Psoas muscle (tissue), 7 donors: ENCODE measurements at regions not wholly inside any gene's neighbourhood (a gene's known extent, or its start where the extent isn't known, plus 50 kb on each side); places are given as distances from the start of the nearest gene placed in this dataset.

Source experiments
- ATAC-seq, 4 donors: fragments of 200-7000 bp; cut with Tn5 transposase; one replicate each; pipeline ENCODE4 v1.9.1; 2020; ENCODE audit warnings: moderate library complexity in 3 of 4, mild to moderate bottlenecking in 2 of 4
- DNase-seq, 2 donors: peaks; one replicate each; pipeline ENCODE4 v3.0.0-alpha.2; 2020
- H3K27ac ChIP-seq: fragments of 200-600 bp; one replicate; pipeline ENCODE4 v1.8.0; 2022
- H3K27me3 ChIP-seq, 3 donors: fragments of 200-600 bp in 1 of 3; one replicate each; pipeline versions ENCODE4 v1.6.1 to v1.8.0; 2013 to 2022; ENCODE audit warnings: low read length in 2 of 3, mild to moderate bottlenecking in 2 of 3, moderate library complexity in 1 of 3; ENCODE audit not compliant: insufficient read depth in 3 of 3
- H3K36me3 ChIP-seq, 2 donors: fragments of 200-600 bp in 1 of 2; one replicate each; pipeline versions ENCODE4 v1.6.1 to v1.8.0; 2013 to 2022; ENCODE audit warnings: low read depth in 1 of 2, mild to moderate bottlenecking in 1 of 2, moderate library complexity in 1 of 2; ENCODE audit not compliant: insufficient read depth in 1 of 2
- H3K4me1 ChIP-seq: fragments of 200-600 bp; one replicate; pipeline ENCODE4 v1.8.0; 2022
- H3K4me3 ChIP-seq: fragments of 200-600 bp; one replicate; pipeline ENCODE4 v1.8.0; 2022; ENCODE audit warnings: mild to moderate bottlenecking
- H3K9me3 ChIP-seq: fragments of 200-600 bp; one replicate; pipeline ENCODE4 v1.8.0; 2022
- WGBS, 3 donors: extraction: QIAGEN DNeasy Blood & Tissue Kit; methylation state at CpG; one replicate each; pipeline versions ENCODE4 v1.1.6 to v1.1.7; 2013; 5-methylcytosine and 5-hydroxymethylcytosine counted together
- intact Hi-C, 2 donors: fragments of 100-400 bp; cut with DNase I; formaldehyde crosslinking; loops; one replicate each; pipeline versions ENCODE4 v1.11.0 to v1.14.2; 2022
- TF ChIP-seq, protein P1 (sequence below): fragments of 200-600 bp; IDR thresholded peaks from one replicate; pipeline ENCODE4 v1.8.0; 2022; ENCODE audit warnings: antibody characterized with exemption
- donor health status: healthy with polysubstance abuse.
- donor health status: DM: no; HTN: no; CAD: no; lungs with moderate emphysema.
- donor health status: Bipolar disorder and iron deficiency.
- donor health status: healthy.
- donor health status: DM: yes; HTN: yes; CAD: no.
- donor health status: DM: no; HTN: no; CAD: no.
- donor health status: DM: yes; HTN: yes; CAD: no.

DNA sequence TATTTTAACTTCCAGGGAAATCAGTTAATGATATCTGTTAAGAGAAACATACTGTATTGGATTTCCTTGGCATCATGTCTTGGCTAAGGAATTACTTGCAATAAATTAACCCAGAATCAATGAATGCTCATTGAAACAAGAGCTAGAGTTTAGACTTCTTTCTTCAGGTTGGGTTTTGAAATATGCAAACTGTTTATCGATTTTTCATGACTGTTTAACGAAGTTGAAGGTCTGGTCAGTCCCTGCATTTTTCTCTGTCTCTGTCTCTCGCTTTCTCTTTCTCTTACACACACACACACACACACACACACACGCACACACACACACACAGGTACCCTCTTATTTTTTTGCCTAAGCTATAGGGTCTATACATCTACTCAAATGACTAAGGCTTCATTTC is 981.0 kb downstream of the SUCLG1 start:
- no peak overlapping the region for H3K4me3 ChIP-seq
- ATAC-seq: no peak

DNA sequence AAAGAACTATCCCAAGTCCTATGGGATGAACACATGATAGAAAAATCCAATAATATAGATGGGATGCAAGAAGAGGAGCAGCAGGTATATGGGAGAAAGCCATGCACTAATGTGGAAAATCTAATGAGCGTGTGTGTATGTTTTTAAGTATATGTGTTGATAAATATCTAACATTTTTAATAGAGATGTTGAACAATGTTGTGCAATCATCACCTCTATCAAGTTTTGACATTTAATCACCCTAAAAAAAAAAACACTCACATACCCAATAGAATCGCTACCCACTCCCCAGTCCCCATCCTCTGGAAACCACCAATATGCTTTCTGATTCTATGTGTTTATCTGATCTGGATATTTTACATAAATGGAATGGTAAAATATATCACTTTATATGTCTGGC is 983.7 kb downstream of the SUCLG1 start:
- no peaks in the 10 kb centered on the region for H3K9me3 ChIP-seq
- 95 to 100% (median 99%) methylated on average over 2 of the region's 2 CpGs for WGBS, 3 donors
- H3K36me3 ChIP-seq: no peaks in the 10 kb centered on the region
- DNase-seq: no peak
- intact Hi-C loops: no loop called here
- TF ChIP-seq, protein P1, sequence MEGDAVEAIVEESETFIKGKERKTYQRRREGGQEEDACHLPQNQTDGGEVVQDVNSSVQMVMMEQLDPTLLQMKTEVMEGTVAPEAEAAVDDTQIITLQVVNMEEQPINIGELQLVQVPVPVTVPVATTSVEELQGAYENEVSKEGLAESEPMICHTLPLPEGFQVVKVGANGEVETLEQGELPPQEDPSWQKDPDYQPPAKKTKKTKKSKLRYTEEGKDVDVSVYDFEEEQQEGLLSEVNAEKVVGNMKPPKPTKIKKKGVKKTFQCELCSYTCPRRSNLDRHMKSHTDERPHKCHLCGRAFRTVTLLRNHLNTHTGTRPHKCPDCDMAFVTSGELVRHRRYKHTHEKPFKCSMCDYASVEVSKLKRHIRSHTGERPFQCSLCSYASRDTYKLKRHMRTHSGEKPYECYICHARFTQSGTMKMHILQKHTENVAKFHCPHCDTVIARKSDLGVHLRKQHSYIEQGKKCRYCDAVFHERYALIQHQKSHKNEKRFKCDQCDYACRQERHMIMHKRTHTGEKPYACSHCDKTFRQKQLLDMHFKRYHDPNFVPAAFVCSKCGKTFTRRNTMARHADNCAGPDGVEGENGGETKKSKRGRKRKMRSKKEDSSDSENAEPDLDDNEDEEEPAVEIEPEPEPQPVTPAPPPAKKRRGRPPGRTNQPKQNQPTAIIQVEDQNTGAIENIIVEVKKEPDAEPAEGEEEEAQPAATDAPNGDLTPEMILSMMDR: no peak
- no peak overlapping the region for H3K27ac ChIP-seq
- no peaks in the 10 kb centered on the region for H3K4me1 ChIP-seq
- ATAC-seq: no peak
- H3K4me3 ChIP-seq: no peak overlapping the region
- no peaks in the 10 kb centered on the region for H3K27me3 ChIP-seq

More for the DNA sequence above, 981.0 kb downstream of the SUCLG1 start:
- intact Hi-C loops: no loop called here
- no peak for DNase-seq
- TF ChIP-seq, protein P1: no peak
- WGBS, 3 donors: 51 to 77% (median 76%) methylated on average over 4 of the region's 4 CpGs
- Histone ChIP-seq H3K9me3 (no peaks in the 10 kb centered on the region), H3K4me1 (no peaks in the 10 kb centered on the region), H3K36me3 (no peaks in the 10 kb centered on the region), H3K27ac (no peak overlapping the region), H3K27me3 (no peaks in the 10 kb centered on the region)

DNA sequence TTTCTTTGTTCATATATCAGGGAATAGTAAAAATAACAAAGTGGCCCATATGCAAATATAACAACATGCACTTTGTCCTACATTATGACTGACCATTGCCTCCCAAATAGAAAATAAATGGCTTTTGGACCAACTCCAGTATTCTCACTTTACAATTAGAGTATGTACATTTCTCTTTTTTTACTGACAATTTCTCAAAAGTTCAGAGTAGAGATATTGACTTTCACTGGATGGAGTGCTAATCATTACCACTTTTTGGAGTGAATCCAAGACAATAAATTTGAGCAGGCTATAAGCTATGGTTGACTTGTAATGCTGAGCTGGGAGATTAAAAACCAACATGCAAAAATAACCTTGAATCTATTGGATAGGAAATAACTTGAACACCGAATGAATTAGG is 987.4 kb downstream of the SUCLG1 start:
- intact Hi-C loops: no loop called here
- no peak for DNase-seq
- no peak for ATAC-seq
- TF ChIP-seq, protein P1: no peak
- Histone ChIP-seq H3K4me3 (no peak overlapping the region), H3K9me3 (no peaks in the 10 kb centered on the region), H3K27ac (no peak overlapping the region), H3K36me3 (no peaks in the 10 kb centered on the region), H3K27me3 (no peaks in the 10 kb centered on the region), H3K4me1 (no peaks in the 10 kb centered on the region)
- 20 to 27% (median 26%) methylated on average over 1 of the region's 1 CpG for WGBS, 3 donors

DNA sequence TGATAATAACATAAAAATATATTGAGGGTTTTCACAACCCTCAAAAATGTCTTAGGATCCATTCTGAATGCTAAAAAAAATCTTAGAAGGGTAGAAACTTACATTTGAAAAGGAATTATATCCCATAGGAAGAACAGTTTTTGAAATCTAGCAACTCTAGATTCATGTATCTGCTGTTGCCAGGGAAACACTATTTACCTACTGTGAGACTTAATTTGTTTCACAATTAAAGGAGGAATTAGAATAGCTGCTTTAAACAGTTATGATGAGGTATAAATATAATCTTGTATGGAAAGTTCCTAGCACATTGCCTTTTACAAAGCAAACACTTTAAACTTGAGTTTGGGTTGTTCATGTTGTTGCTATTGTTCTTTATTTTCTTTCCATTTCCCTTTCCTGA is 988.2 kb downstream of the SUCLG1 start:
- H3K4me1 ChIP-seq: no peaks in the 10 kb centered on the region
- no peaks in the 10 kb centered on the region for H3K9me3 ChIP-seq
- H3K4me3 ChIP-seq: no peak overlapping the region
- H3K36me3 ChIP-seq: no peaks in the 10 kb centered on the region
- no peak for ATAC-seq
- intact Hi-C loops: no loop called here
- TF ChIP-seq, protein P1: no peak
- DNase-seq: no peak
- no peak overlapping the region for H3K27ac ChIP-seq
- H3K27me3 ChIP-seq: no peaks in the 10 kb centered on the region

DNA sequence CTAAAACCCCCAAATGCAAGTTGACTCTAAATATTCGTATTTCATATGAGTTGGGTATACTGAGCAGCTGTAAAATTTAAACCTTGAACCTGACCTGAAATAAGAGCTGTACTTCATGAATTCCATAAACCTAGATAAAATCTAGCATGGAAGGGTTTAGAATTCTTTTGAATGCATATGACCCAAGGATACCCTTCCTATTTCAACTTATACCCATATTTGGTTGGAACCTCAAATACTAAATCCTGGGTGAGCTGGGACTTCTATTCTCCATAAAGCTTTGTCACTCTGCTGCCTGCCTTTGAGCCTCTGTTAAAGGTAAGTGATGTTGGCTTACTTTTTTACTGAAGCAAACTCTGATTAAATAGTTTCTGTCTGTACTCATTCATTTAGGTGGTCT is 994.6 kb downstream of the SUCLG1 start:
- DNase-seq (no peak), ATAC-seq (no peak)
- Histone ChIP-seq H3K9me3 (no peaks in the 10 kb centered on the region), H3K27ac (no peak overlapping the region), H3K4me3 (no peak overlapping the region), H3K4me1 (no peaks in the 10 kb centered on the region), H3K27me3 (no peaks in the 10 kb centered on the region), H3K36me3 (no peaks in the 10 kb centered on the region)
- whole genome bisulfite sequencing, 3 donors: 49 to 61% (median 60%) methylated on average over 1 of the region's 1 CpG
- intact Hi-C loops: no loop called here
- TF ChIP-seq, protein P1: no peak
